CD14-positive monocyte (primary cell): ENCODE measurements at regions not wholly inside any gene's neighbourhood (a gene's known extent, or its start where the extent isn't known, plus 50 kb on each side); places are given as distances from the start of the nearest gene placed in this dataset.

ENCODE experiments used
- DNase-seq, 3 donors: peaks; one replicate each; pipeline ENCODE4 v3.0.0-alpha.2; 2011 to 2022
- H2AFZ ChIP-seq: 2 replicates; pipeline ENCODE4 v1.6.0; 2012; ENCODE audit warnings: mild to moderate bottlenecking, low read depth, low read length, inconsistent platforms; ENCODE audit not compliant: insufficient read depth, poor library complexity, severe bottlenecking
- H3K27ac ChIP-seq, 2 donors: 1 replicate in 1 of 2; 2 replicates in 1 of 2; pipeline ENCODE4 v1.5.1; 2012 to 2013; ENCODE audit warnings: low read length in 2 of 2, control low read depth in 1 of 2, inconsistent platforms in 1 of 2, low read depth in 1 of 2, mild to moderate bottlenecking in 1 of 2
- H3K27me3 ChIP-seq, 2 donors: one replicate each; pipeline versions ENCODE4 v1.6.0 to v1.6.1; 2011 to 2013; ENCODE audit warnings: low read length in 2 of 2; ENCODE audit not compliant: control insufficient read depth in 2 of 2, insufficient read depth in 2 of 2
- H3K36me3 ChIP-seq, 2 donors: replicated peaks in 1 of 2; 1 replicate in 1 of 2; 2 replicates in 1 of 2; pipeline versions ENCODE4 v1.5.1 to v1.6.1; 2012 to 2013; ENCODE audit warnings: low read length in 2 of 2, control low read depth in 1 of 2, inconsistent platforms in 1 of 2, mild to moderate bottlenecking in 1 of 2; ENCODE audit not compliant: insufficient read depth in 2 of 2, control insufficient read depth in 1 of 2
- H3K4me1 ChIP-seq, 2 donors: 1 replicate in 1 of 2; 2 replicates in 1 of 2; pipeline versions ENCODE4 v1.5.1 to v1.6.1; 2012 to 2013; ENCODE audit warnings: low read length in 2 of 2, control low read depth in 1 of 2, inconsistent platforms in 1 of 2, mild to moderate bottlenecking in 1 of 2, moderate library complexity in 1 of 2; ENCODE audit not compliant: insufficient read depth in 2 of 2, control insufficient read depth in 1 of 2
- H3K4me2 ChIP-seq: replicated peaks from 2 replicates; pipeline ENCODE3; 2012; ENCODE audit warnings: low read length, moderate library complexity, mild to moderate bottlenecking; ENCODE audit not compliant: poor library complexity, severe bottlenecking; ENCODE audit errors: extremely low read depth
- H3K4me3 ChIP-seq, 3 experiments: fragments of 200-600 bp in 1 of 3; sonication (generic) in 1 of 3; replicated peaks in 1 of 3; 1 replicate in 2 of 3; 2 replicates in 1 of 3; pipeline ENCODE4 v1.5.1; 2011 to 2013; ENCODE audit warnings: low read length in 3 of 3, mild to moderate bottlenecking in 3 of 3, control low read depth in 2 of 3, low read depth in 2 of 3, inconsistent platforms in 1 of 3, moderate library complexity in 1 of 3
- H3K79me2 ChIP-seq: 2 replicates; pipeline ENCODE4 v1.6.0; 2012; ENCODE audit warnings: mild to moderate bottlenecking, control low read depth, inconsistent platforms, low read length, moderate library complexity; ENCODE audit not compliant: insufficient read depth
- H3K9ac ChIP-seq: 2 replicates; pipeline ENCODE4 v1.6.0; 2017; ENCODE audit warnings: low read length, mild to moderate bottlenecking; ENCODE audit not compliant: insufficient read depth, poor library complexity, severe bottlenecking
- H3K9me3 ChIP-seq, 2 donors: replicated peaks in 1 of 2; 1 replicate in 1 of 2; 2 replicates in 1 of 2; pipeline versions ENCODE4 v1.5.1 to v1.6.1; 2012 to 2013; ENCODE audit warnings: low read length in 2 of 2, control low read depth in 1 of 2; ENCODE audit not compliant: control insufficient read depth in 1 of 2, insufficient read depth in 1 of 2
- H4K20me1 ChIP-seq: 2 replicates; pipeline ENCODE4 v1.6.0; 2012; ENCODE audit warnings: mild to moderate bottlenecking, low read length, control low read depth, moderate library complexity; ENCODE audit not compliant: insufficient read depth
- H3K27ac Mint-ChIP-seq, 7 donors: one replicate each; pipeline ENCODE4 v1.8.0; 2020; ENCODE audit warnings: mild to moderate bottlenecking in 7 of 7, mixed read lengths in 7 of 7, moderate library complexity in 6 of 7, inconsistent platforms in 2 of 7
- H3K27me3 Mint-ChIP-seq, 3 donors: one replicate each; pipeline ENCODE4 v1.8.0; 2021 to 2022; ENCODE audit warnings: low read depth in 3 of 3, mild to moderate bottlenecking in 3 of 3, mixed read lengths in 3 of 3, moderate library complexity in 3 of 3, inconsistent platforms in 1 of 3
- H3K36me3 Mint-ChIP-seq, 2 donors: one replicate each; pipeline ENCODE4 v1.8.0; 2020; ENCODE audit warnings: mixed read lengths in 2 of 2, inconsistent platforms in 1 of 2, mild to moderate bottlenecking in 1 of 2
- H3K4me1 Mint-ChIP-seq: one replicate; pipeline ENCODE4 v1.8.0; 2020; ENCODE audit warnings: mild to moderate bottlenecking, mixed read lengths
- H3K4me3 Mint-ChIP-seq, 2 donors: one replicate each; pipeline ENCODE4 v1.8.0; 2020; ENCODE audit warnings: mild to moderate bottlenecking in 2 of 2, mixed read lengths in 2 of 2, moderate library complexity in 1 of 2
- H3K9me3 Mint-ChIP-seq, 7 donors: one replicate each; pipeline ENCODE4 v1.8.0; 2020 to 2022; ENCODE audit warnings: mixed read lengths in 7 of 7, mild to moderate bottlenecking in 6 of 7, moderate library complexity in 6 of 7, inconsistent platforms in 2 of 7
- WGBS: methylation state at CpG from one replicate; pipeline ENCODE4 v1.1.5; 2013; ENCODE audit warnings: missing lambda C conversion rate; ENCODE audit not compliant: insufficient coverage; 5-methylcytosine and 5-hydroxymethylcytosine counted together
- intact Hi-C, 2 donors: fragments of 100-400 bp; cut with micrococcal nuclease; formaldehyde crosslinking; loops; one replicate each; pipeline versions ENCODE4 v1.15.0 to v1.15.1; 2023
- TF ChIP-seq, protein P1 (sequence below): fragments of 200-600 bp; IDR thresholded peaks from one replicate; pipeline ENCODE4 v1.8.0; 2022; ENCODE audit warnings: antibody characterized with exemption, mild to moderate bottlenecking

- no peaks in the 10 kb centered on the region for H3K27me3 ChIP-seq
- Mint-ChIP-seq H3K36me3 (no peaks in the 10 kb centered on the region), H3K4me3 (no peak overlapping the region), H3K4me1 (no peaks in the 10 kb centered on the region), H3K27ac (no peak overlapping the region), H3K27me3 (peaks cover 0 to 7% (median 0%) of the 10 kb centered on the region in 3 donors), H3K9me3 (peaks cover 0 to 3% (median 0%) of the 10 kb centered on the region in 7 donors)
- intact Hi-C loops: no loop called here
- DNase-seq: no peak
- TF ChIP-seq, protein P1, sequence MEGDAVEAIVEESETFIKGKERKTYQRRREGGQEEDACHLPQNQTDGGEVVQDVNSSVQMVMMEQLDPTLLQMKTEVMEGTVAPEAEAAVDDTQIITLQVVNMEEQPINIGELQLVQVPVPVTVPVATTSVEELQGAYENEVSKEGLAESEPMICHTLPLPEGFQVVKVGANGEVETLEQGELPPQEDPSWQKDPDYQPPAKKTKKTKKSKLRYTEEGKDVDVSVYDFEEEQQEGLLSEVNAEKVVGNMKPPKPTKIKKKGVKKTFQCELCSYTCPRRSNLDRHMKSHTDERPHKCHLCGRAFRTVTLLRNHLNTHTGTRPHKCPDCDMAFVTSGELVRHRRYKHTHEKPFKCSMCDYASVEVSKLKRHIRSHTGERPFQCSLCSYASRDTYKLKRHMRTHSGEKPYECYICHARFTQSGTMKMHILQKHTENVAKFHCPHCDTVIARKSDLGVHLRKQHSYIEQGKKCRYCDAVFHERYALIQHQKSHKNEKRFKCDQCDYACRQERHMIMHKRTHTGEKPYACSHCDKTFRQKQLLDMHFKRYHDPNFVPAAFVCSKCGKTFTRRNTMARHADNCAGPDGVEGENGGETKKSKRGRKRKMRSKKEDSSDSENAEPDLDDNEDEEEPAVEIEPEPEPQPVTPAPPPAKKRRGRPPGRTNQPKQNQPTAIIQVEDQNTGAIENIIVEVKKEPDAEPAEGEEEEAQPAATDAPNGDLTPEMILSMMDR: no peak
- H3K9ac ChIP-seq: no peak overlapping the region
- 63% methylated on average over 1 of the region's 1 CpG for WGBS
- H2AFZ ChIP-seq: no peak overlapping the region
- no peak overlapping the region for H3K27ac ChIP-seq
- H3K4me1 ChIP-seq: no peaks in the 10 kb centered on the region
- no peak overlapping the region for H3K4me3 ChIP-seq
- H3K79me2 ChIP-seq: no peaks in the 10 kb centered on the region
- H4K20me1 ChIP-seq: no peaks in the 10 kb centered on the region
- no peak overlapping the region for H3K4me2 ChIP-seq
- no peaks in the 10 kb centered on the region for H3K36me3 ChIP-seq
- H3K9me3 ChIP-seq: no peaks in the 10 kb centered on the region
Observed at GRCh38 chr6:48475275-48475674, 364.3 kb upstream of the PTCHD4 start.

DNA sequence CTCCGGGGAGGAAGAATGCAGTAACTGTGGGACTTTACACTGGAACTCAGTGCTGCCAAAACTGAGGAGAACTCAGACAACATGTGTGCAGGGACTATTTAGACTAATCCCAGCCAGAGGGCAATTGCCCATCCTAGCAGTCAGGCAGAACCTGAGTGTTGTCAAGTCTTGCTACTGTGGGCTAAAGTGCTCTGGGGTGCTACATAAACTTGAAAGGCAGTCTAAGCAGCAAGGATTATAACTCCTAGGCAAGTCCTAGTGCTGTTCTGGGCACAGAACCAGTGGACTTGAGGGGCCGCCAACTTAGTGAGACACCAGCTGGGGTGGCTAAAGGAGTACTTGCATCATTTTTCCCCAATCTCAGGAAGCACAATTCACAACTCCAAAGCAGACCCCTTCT, 363.8 kb upstream of the PTCHD4 start:
- Histone ChIP-seq H3K4me3 (no peak overlapping the region), H3K79me2 (no peaks in the 10 kb centered on the region), H3K4me2 (no peak overlapping the region), H3K27me3 (no peaks in the 10 kb centered on the region), H3K4me1 (no peaks in the 10 kb centered on the region), H3K27ac (no peak overlapping the region), H3K9ac (no peak overlapping the region), H3K36me3 (no peaks in the 10 kb centered on the region), H4K20me1 (no peaks in the 10 kb centered on the region), H2AFZ (no peak overlapping the region), H3K9me3 (no peaks in the 10 kb centered on the region)
- no peak for DNase-seq
- WGBS: 100% methylated on average over 1 of the region's 2 CpGs
- Mint-ChIP-seq H3K9me3 (peaks cover 0 to 3% (median 0%) of the 10 kb centered on the region in 7 donors), H3K27ac (no peak overlapping the region), H3K27me3 (peaks cover 0 to 7% (median 0%) of the 10 kb centered on the region in 3 donors), H3K4me1 (no peaks in the 10 kb centered on the region), H3K4me3 (no peak overlapping the region), H3K36me3 (no peaks in the 10 kb centered on the region)
- intact Hi-C loops: no loop called here
- TF ChIP-seq, protein P1: no peak
